Ishikawa (cell line): ENCODE measurements at regions not wholly inside any gene's neighbourhood (a gene's known extent, or its start where the extent isn't known, plus 50 kb on each side); places are given as distances from the start of the nearest gene placed in this dataset.

Source experiments
- CEBPB ChIP-seq: IDR thresholded peaks from 2 replicates; pipeline ENCODE4 v1.6.1; 2012
- CREB1 ChIP-seq: IDR thresholded peaks from 2 replicates; pipeline ENCODE4 v1.6.1; 2012; ENCODE audit warnings: low read depth
- EGR1 ChIP-seq: IDR thresholded peaks from 2 replicates; pipeline ENCODE4 v1.6.1; 2012
- EP300 ChIP-seq: IDR thresholded peaks from 2 replicates; pipeline ENCODE4 v1.6.1; 2012; ENCODE audit warnings: borderline replicate concordance
- FOXM1 ChIP-seq: IDR thresholded peaks from 2 replicates; pipeline ENCODE4 v1.6.1; 2012; ENCODE audit warnings: low read depth, borderline replicate concordance
- NFIC ChIP-seq: IDR thresholded peaks from 2 replicates; pipeline ENCODE4 v1.6.1; 2012
- RAD21 ChIP-seq: IDR thresholded peaks from 2 replicates; pipeline ENCODE4 v1.6.1; 2012; ENCODE audit warnings: low read depth
- TAF1 ChIP-seq: IDR thresholded peaks from 2 replicates; pipeline ENCODE4 v1.6.1; 2012; ENCODE audit warnings: low read depth, mild to moderate bottlenecking
- TCF12 ChIP-seq: IDR thresholded peaks from 2 replicates; pipeline ENCODE4 v1.6.1; 2012; ENCODE audit warnings: low read depth
- TEAD4 ChIP-seq: IDR thresholded peaks from 2 replicates; pipeline ENCODE4 v1.6.1; 2012
- YY1 ChIP-seq: IDR thresholded peaks from 2 replicates; pipeline ENCODE4 v1.6.1; 2012; ENCODE audit warnings: low read depth
- ZBTB7A ChIP-seq: IDR thresholded peaks from 2 replicates; pipeline ENCODE4 v1.6.1; 2012; ENCODE audit warnings: low read depth
- TF ChIP-seq, protein P1 (sequence below): IDR thresholded peaks from 2 replicates; pipeline ENCODE4 v1.6.1; 2012
- TF ChIP-seq, protein P2 (sequence below): IDR thresholded peaks from 2 replicates; pipeline ENCODE4 v1.6.1; 2012
- TF ChIP-seq, protein P3 (sequence below): IDR thresholded peaks from 2 replicates; pipeline ENCODE4 v1.6.1; 2012; ENCODE audit warnings: low read depth, mild to moderate bottlenecking

DNA sequence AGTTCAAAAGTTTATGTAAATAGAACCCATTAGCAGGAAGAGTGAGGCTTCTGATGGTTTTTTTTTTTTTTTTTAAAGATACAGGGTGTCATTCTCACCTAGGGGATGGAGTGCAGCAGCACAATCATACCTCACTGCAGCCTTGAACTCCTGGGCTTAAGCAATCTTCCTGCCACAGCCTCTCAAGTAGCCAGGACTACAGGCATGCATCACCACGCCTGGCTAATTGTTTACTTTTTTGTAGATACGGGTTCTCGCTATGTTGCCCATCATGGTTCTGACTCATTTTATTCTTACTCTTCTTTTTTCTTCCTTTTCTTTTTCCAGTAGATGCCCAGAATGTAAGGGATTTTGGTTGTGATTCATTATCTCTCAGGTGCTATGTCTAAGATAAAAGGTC, 201.1 kb downstream of the NNT start:
- TF ChIP-seq TEAD4, result no peak
- TF ChIP-seq NFIC, result no peak
- TF ChIP-seq, protein P1, sequence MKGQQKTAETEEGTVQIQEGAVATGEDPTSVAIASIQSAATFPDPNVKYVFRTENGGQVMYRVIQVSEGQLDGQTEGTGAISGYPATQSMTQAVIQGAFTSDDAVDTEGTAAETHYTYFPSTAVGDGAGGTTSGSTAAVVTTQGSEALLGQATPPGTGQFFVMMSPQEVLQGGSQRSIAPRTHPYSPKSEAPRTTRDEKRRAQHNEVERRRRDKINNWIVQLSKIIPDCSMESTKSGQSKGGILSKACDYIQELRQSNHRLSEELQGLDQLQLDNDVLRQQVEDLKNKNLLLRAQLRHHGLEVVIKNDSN, result no peak
- TF ChIP-seq, protein P2, sequence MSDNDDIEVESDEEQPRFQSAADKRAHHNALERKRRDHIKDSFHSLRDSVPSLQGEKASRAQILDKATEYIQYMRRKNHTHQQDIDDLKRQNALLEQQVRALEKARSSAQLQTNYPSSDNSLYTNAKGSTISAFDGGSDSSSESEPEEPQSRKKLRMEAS, result no peak
- TF ChIP-seq, protein P3, sequence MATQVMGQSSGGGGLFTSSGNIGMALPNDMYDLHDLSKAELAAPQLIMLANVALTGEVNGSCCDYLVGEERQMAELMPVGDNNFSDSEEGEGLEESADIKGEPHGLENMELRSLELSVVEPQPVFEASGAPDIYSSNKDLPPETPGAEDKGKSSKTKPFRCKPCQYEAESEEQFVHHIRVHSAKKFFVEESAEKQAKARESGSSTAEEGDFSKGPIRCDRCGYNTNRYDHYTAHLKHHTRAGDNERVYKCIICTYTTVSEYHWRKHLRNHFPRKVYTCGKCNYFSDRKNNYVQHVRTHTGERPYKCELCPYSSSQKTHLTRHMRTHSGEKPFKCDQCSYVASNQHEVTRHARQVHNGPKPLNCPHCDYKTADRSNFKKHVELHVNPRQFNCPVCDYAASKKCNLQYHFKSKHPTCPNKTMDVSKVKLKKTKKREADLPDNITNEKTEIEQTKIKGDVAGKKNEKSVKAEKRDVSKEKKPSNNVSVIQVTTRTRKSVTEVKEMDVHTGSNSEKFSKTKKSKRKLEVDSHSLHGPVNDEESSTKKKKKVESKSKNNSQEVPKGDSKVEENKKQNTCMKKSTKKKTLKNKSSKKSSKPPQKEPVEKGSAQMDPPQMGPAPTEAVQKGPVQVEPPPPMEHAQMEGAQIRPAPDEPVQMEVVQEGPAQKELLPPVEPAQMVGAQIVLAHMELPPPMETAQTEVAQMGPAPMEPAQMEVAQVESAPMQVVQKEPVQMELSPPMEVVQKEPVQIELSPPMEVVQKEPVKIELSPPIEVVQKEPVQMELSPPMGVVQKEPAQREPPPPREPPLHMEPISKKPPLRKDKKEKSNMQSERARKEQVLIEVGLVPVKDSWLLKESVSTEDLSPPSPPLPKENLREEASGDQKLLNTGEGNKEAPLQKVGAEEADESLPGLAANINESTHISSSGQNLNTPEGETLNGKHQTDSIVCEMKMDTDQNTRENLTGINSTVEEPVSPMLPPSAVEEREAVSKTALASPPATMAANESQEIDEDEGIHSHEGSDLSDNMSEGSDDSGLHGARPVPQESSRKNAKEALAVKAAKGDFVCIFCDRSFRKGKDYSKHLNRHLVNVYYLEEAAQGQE, result no peak
- no peak for TF ChIP-seq TCF12
- TF ChIP-seq FOXM1, result no peak
- no peak for TF ChIP-seq RAD21

DNA sequence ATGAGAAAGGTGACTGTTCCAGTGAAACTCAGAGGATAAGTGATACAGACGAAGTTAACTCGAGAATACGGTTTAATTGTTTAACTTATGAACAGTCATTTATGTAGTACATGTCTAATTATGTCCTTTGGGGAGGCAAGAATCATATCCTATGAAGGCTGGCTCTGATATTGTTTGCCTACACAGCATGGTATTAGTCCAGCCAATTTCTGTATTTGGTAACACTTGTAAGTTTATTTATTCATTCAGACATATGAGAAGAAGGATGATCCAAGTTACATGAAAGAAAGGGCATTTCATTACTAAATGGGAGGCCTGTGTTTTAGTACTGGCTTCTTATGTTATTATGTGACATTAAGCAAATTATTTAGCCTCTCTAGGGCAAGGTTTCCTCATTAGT, 199.7 kb downstream of the NNT start:
- TF ChIP-seq NFIC, result no peak
- TF ChIP-seq, protein P3, result no peak
- TF ChIP-seq CREB1, result no peak
- no peak for TF ChIP-seq EP300
- TF ChIP-seq EGR1, result no peak
- TF ChIP-seq RAD21, result no peak
- no peak for TF ChIP-seq CEBPB
- TF ChIP-seq, protein P1, result no peak
- no peak for TF ChIP-seq YY1
- no peak for TF ChIP-seq TCF12
- TF ChIP-seq ZBTB7A, result no peak
- TF ChIP-seq TEAD4, result no peak
- no peak for TF ChIP-seq FOXM1
- TF ChIP-seq, protein P2, result no peak
- TF ChIP-seq TAF1, result no peak

DNA sequence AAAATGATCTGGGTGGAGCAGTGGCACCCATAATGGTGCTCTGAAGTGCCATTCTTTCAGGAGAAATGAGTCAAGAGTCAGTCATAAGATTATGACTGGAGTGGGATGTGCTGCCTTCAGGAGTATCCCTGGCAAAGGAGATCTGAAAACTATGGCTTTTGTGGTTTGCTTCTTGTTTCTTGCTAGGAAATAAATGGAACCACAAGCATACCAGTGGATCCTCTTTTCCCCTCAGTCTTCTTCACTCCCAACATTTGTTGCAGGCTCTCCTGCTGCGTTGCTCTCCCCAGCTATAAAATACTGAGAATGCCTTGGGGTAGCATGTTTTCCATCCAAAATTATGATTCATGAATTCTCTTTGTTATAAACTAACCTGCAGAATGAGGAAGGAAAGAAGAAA, 199.1 kb downstream of the NNT start:
- TF ChIP-seq, protein P1, result no peak
- TF ChIP-seq NFIC, result no peak
- no peak for TF ChIP-seq CEBPB
- TF ChIP-seq, protein P2, result no peak
- TF ChIP-seq, protein P3, result no peak
- TF ChIP-seq RAD21, result no peak
- TF ChIP-seq EP300, result no peak
- no peak for TF ChIP-seq TCF12
- TF ChIP-seq TAF1, result no peak
- no peak for TF ChIP-seq CREB1
- TF ChIP-seq TEAD4, result no peak
- TF ChIP-seq EGR1, result no peak
- no peak for TF ChIP-seq ZBTB7A
- TF ChIP-seq FOXM1, result no peak

DNA sequence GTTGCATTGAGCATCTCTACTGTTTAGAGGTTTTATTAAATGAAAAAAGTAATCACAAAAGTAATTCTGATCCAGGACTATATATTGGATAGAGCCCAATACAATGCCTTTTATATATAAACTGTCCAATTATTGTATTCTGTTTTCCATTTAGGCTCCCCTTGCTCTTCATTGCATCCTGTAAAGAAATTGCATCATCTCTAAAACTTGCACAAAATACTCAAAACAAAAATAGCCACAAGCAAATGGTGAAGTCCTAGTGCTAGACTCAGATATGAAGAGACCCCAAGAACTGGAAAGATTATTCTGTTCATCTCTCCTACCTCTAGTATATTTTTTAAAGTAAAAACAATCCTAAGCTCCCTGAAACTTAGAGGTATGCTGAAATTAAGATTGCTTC, 195.8 kb downstream of the NNT start:
- TF ChIP-seq, protein P1, result no peak
- TF ChIP-seq, protein P3, result no peak
- TF ChIP-seq CEBPB, result no peak
- no peak for TF ChIP-seq YY1
- no peak for TF ChIP-seq EGR1
- TF ChIP-seq RAD21, result no peak
- TF ChIP-seq ZBTB7A, result no peak
- TF ChIP-seq CREB1, result no peak
- TF ChIP-seq TEAD4, result no peak
- TF ChIP-seq, protein P2, result no peak
- TF ChIP-seq FOXM1, result no peak
- TF ChIP-seq NFIC, result no peak
- no peak for TF ChIP-seq TCF12
- no peak for TF ChIP-seq TAF1
- TF ChIP-seq EP300, result no peak
